HG02763 (cell line): ENCODE measurements at regions not wholly inside any gene's neighbourhood (a gene's known extent, or its start where the extent isn't known, plus 50 kb on each side); places are given as distances from the start of the nearest gene placed in this dataset.

ENCODE experiments used
- ATAC-seq: cut with Tn5 transposase; IDR thresholded peaks from one replicate; pipeline ENCODE4 v1.9.1; 2021; ENCODE audit warnings: mild to moderate bottlenecking, moderate library complexity; ENCODE audit not compliant: unreplicated experiment

- no peak for ATAC-seq
Measured at GRCh38 chr6:17047889-17048288, 54.0 kb upstream of the STMND1 start.

DNA sequence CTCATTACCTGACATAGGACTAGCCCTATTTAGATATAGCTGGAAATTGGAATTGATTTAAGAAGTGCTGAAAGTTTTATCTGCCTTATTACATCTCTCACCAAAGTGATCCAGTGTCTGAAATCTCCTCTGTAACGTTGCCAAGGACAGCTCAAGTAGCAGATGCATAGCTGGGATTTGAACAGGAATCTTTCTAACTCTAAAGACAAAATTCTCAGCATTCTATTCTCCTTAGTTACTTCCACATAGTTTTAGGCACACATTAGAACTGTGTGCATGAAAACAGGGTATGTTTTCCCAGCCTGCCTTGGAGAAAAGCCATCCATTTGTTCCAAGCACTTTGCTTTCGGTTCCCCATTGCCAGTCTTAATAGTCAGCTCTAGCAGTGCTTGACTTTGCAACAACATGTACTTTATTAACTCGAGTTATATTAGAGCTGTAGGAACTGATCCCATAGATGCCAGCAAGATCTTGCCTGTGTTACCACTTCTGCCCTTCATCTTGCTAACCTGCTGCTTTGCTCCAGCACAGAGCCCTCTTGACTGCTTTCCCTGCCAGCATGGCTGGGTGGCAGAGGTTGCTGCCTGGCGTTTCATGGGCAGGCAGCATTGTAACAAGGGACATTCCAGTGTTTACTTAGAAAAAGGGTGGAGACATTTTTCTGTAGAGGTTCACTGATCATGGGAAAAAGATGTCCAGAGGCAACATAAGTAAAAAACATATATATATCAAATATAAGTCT lies 56.1 kb upstream of the STMND1 start:
- ATAC-seq, result no peak

DNA sequence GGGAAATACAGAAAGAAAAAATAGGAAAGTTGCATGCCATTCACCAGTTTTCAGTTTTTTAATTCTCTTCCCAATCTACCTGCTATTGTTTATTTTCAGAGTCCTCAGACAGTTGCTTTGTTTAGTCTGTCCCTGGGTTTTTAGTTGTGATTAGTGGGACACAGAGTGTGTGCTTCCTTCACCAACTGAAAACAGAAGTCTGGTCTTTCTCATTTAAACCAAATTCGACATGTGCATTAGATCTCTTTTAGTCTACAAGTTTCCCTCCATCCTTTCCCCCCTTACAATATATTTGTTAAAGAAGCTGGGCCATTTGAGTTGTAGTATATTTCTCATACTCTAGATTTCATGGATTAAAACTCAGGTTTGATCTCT lies 58.7 kb upstream of the STMND1 start:
- no peak for ATAC-seq

GRCh38 chr6:17042422-17043147 lies 59.3 kb upstream of the STMND1 start:
- no peak for ATAC-seq

- ATAC-seq, result no peak
Measured at GRCh38 chr6:17039266-17039665, 62.6 kb upstream of the STMND1 start.

- no peak for ATAC-seq
Measured at GRCh38 chr6:17038316-17038715, 63.5 kb upstream of the STMND1 start.

DNA sequence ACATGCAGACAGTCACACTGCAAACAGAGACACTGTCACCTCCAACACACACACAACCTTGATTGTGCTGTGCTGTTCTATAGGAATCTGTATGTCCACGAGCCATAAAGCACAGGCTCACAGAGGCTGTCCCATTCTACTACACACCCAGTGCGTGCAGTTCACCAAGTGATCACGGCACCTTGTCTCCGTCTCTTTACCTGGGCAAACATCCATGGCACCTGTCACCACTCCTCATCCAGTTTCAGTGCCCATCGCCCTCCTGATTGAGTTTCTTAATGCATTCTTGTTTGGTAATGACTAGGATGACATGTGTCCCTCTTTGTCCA lies 65.8 kb upstream of the STMND1 start:
- no peak for ATAC-seq

GRCh38 chr6:17035257-17036064 lies 66.4 kb upstream of the STMND1 start:
- no peak for ATAC-seq

- ATAC-seq, result no peak
Measured at GRCh38 chr6:17033746-17034145, 68.1 kb upstream of the STMND1 start.

DNA sequence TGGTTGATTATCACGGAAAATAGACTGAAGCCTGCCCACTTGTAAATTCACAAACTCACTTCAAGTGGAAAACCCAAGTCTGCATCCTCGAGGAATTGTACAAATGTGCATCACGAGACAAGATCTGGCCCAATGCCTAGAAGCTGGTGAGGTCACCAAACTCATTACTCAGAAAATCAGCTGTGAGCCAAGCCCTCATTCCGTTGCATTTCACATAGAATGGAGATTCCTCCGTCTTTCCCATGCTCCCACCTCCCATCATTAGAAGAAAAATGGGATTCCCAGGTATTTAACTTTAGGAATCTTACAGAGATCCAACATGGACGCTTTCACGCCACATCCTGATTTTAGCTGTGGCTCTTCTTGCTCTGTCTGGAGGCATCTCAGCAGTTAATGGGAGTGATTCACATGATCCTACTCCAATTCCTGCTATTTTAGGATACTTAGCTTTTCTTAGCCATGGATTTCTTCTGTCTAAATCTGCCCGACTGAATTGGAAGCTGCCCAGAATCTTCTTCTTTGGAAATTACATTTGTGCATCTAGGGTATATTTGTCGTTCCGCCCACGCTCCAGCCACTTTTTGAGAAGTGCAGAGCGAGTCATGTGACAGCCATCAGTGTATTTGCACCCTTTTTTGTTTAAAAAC lies 68.7 kb upstream of the STMND1 start:
- ATAC-seq, result no peak

GRCh38 chr6:17032590-17032987 lies 69.3 kb upstream of the STMND1 start:
- ATAC-seq, result no peak

- no peak for ATAC-seq
Measured at GRCh38 chr6:17031961-17032360, 69.9 kb upstream of the STMND1 start.

GRCh38 chr6:17027441-17027840 lies 74.4 kb upstream of the STMND1 start:
- no peak for ATAC-seq

DNA sequence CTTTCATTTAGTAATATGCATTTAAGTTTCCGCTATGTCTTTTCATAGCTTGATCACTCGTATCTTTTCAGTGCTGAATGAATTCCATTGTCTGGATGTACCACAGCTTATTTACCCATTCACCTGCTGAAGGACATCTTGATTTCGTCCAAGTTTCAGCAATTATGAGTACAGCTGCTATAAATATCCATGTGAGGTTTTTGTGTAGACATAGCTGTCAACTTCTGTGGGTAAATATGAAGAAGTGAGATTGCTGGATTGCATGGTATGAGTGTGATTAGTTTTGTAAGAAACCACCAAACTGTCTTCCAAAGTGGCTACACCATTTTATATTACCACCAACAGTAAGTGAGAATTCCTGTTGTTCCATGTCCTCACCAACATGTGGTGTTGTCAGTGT lies 79.2 kb upstream of the STMND1 start:
- ATAC-seq, result no peak

- ATAC-seq, result no peak
Measured at GRCh38 chr6:17021539-17021889, 80.3 kb upstream of the STMND1 start.

GRCh38 chr6:17020889-17021538 lies 80.8 kb upstream of the STMND1 start:
- no peak for ATAC-seq

DNA sequence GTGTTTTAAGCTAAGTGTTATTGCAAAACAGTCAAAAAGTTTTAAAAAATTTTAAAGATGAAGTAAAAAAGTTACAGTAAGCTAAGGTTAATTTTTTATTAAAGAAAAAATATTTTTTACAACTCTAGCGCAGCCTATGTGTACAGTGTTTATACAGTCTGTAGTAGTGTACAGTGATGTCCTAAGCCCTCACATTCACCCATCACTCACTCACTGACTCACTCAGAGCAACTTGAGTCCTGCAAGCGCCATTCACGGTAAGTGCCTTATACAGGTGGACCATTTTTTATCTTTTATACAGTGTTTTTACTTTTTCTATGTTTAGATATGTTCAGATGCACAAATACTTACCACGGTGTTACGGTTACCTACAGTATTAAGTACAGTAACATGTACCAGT lies 83.4 kb upstream of the STMND1 start:
- ATAC-seq, result no peak

- ATAC-seq, result no peak
Measured at GRCh38 chr6:17017416-17017815, 84.4 kb upstream of the STMND1 start.

DNA sequence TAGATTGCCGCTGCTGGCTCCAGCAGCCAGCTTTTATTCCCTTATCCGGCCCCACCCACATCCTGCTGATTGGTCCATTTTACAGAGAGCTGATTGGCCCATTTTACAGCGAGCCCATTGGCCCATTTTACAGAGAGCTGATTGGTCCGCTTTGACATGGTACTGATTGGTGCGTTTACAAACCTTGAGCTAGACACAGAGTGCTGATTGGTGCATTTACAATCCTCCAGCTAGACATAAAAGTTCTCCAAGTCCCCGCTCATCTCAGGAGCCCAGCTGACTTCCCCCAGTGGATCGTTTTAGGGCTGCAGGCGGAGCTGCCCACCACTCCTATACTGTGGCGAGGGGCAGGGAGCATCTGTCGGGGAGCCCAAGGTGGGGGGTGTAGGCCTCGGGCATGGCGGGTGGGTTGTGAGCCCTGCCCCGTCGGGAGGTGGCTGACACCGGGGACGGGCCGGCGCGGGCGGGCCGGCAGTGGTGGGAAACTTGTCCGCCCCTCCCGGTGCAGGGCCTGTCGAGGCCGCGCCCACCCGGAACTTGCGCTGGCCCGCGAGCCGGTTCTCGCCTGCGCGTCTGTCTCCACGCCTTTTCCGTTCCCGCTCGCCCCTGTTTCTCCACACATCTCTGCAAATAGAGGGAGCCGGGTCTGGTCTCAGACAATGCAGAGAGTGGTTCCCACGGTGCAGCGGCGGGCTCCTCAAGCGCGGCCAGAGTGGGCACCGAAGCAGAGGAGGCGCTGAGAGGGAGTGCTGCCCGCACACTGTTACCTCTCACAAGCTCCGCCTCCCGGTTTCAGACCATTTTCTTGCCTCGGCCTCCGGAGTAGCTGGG lies 86.1 kb upstream of the STMND1 start:
- no peak for ATAC-seq

DNA sequence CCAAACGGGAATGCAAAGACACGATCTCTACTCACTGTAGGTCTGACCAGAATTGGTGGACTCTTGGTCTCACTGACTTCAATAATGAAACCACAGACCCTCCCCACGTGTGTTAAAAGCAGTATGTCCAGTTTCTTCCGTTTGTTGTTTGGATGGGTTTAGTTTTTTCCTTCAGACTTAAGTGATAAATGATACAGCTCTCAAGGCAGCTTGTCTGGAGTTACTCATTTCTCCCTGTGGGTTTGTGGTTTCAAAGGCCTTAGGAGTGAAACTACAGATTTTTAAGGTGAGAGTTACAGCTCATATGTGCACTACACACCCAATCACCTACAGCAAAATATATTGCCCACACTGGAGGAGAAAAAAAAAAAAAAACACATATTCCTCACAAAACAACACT lies 86.7 kb upstream of the STMND1 start:
- no peak for ATAC-seq
